Spinal cord (tissue), 9 donors: ENCODE measurements at regions not wholly inside any gene's neighbourhood (a gene's known extent, or its start where the extent isn't known, plus 50 kb on each side); places are given as distances from the start of the nearest gene placed in this dataset.
"Not testable (repeated sequence)": the region's sequence is repeated elsewhere in the genome, so short reads cannot be mapped to it uniquely, and the experiment has no call there.

Experiments used
- DNase-seq, 6 donors: peaks; one replicate each; pipeline versions ENCODE4 v3.0.0 to v3.0.0-alpha.2; 2013 to 2015; ENCODE audit warnings: low spot score in 6 of 6, low read depth in 4 of 6
- H3K27ac ChIP-seq: one replicate; pipeline ENCODE4 v1.5.1; 2013; ENCODE audit warnings: low read depth, low read length, control low read depth
- H3K27me3 ChIP-seq: one replicate; pipeline ENCODE4 v1.6.1; 2013; ENCODE audit warnings: low read length; ENCODE audit not compliant: control insufficient read depth, insufficient read depth
- H3K36me3 ChIP-seq: one replicate; pipeline ENCODE4 v1.6.1; 2013; ENCODE audit warnings: low read length; ENCODE audit not compliant: control insufficient read depth, insufficient read depth
- H3K4me1 ChIP-seq: one replicate; pipeline ENCODE4 v1.6.1; 2013; ENCODE audit warnings: low read length; ENCODE audit not compliant: control insufficient read depth, insufficient read depth
- H3K4me3 ChIP-seq: one replicate; pipeline ENCODE4 v1.5.1; 2013; ENCODE audit warnings: low read depth, low read length, control low read depth
- H3K9me3 ChIP-seq: one replicate; pipeline ENCODE4 v1.6.1; 2013; ENCODE audit warnings: low read length; ENCODE audit not compliant: control insufficient read depth, insufficient read depth
- WGBS: methylation state at CpG from one replicate; pipeline ENCODE4 v1.1.5; 2013; ENCODE audit warnings: missing lambda C conversion rate; ENCODE audit not compliant: insufficient coverage; 5-methylcytosine and 5-hydroxymethylcytosine counted together
- donor health status: healthy.

DNA sequence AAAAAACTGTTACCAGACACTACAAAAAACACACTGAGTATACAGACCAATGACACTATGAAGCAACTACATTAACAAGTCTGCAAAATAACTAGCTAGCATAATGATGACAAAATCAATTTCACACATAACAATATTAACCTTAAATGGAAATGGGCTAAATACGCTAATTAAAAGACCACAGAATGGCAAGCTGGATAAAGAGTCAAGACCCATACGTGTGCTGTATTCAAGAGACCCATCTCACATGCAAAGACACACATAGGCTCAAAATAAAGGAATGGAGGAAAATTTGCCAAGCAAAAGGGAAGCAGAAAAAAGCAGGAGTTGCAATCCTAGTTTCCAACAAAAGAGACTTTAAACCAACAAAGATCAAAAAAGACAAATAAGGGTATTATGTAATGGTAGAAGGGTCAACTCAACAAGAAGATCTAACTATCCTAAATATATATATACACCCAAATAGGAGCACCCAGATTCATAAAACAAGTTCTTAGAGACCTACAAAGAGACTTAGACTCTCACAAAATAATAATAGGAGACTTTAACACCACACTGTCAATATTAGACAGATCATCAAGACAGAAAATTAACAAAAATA lies 158.6 kb downstream of the ALDH8A1 start:
- WGBS, result no CpG with 5 or more reads among the region's 2 CpGs

GRCh38 chr6:134787261-134787877 lies 162.5 kb downstream of the ALDH8A1 start:
- Histone ChIP-seq H3K4me3 (no peak overlapping the region), H3K27me3 (no peaks in the 10 kb centered on the region), H3K36me3 (no peaks in the 10 kb centered on the region), H3K27ac (no peak overlapping the region), H3K9me3 (peaks cover 13% of the 10 kb centered on the region), H3K4me1 (no peaks in the 10 kb centered on the region)
- 94% methylated on average over 3 of the region's 6 CpGs for WGBS
- DNase-seq, result no peak

More for the DNA sequence above, 158.6 kb downstream of the ALDH8A1 start:
- H3K4me1 ChIP-seq, H3K36me3 ChIP-seq, H3K4me3 ChIP-seq, H3K27me3 ChIP-seq, DNase-seq, H3K27ac ChIP-seq: not testable (repeated sequence)
- H3K9me3 ChIP-seq, result peaks cover 13% of the 10 kb centered on the region

DNA sequence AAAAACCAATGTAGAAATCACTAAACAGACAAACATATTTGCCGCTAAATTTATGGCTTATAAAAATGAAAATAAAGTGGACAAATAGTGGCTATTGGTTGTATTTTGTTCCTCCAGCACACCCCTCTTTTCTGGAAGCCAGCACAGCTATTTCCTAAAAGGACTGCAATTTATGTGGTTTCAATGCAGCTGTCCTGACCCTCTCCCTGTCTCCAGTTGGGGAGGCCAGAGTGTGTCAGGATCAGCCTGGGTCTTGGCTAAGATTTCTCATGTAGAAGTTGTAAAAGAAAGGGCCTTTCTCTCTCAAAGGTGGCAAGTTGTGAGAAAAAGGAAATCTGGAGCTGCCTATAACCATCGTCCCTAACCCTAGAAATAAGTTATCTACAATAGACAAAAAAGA lies 165.6 kb downstream of the ALDH8A1 start:
- WGBS, result no CpG with 5 or more reads among the region's 2 CpGs
- no peaks in the 10 kb centered on the region for H3K4me1 ChIP-seq
- DNase-seq, result no peak
- no peaks in the 10 kb centered on the region for H3K9me3 ChIP-seq
- no peak overlapping the region for H3K27ac ChIP-seq
- H3K4me3 ChIP-seq, result no peak overlapping the region
- H3K27me3 ChIP-seq, result no peaks in the 10 kb centered on the region
- no peaks in the 10 kb centered on the region for H3K36me3 ChIP-seq

GRCh38 chr6:134778431-134778830 lies 171.5 kb downstream of the ALDH8A1 start:
- no CpG with 5 or more reads among the region's 2 CpGs for WGBS
- Histone ChIP-seq H3K36me3 (no peaks in the 10 kb centered on the region), H3K27ac (no peak overlapping the region)

GRCh38 chr6:134774201-134774638 lies 175.7 kb downstream of the ALDH8A1 start:
- DNase-seq, result no peak
- no peaks in the 10 kb centered on the region for H3K9me3 ChIP-seq
- no peak overlapping the region for H3K27ac ChIP-seq
- no CpG with 5 or more reads among the region's 1 CpG for WGBS
- no peaks in the 10 kb centered on the region for H3K36me3 ChIP-seq
- H3K27me3 ChIP-seq, result no peaks in the 10 kb centered on the region
- no peak overlapping the region for H3K4me3 ChIP-seq
- H3K4me1 ChIP-seq, result no peaks in the 10 kb centered on the region

More at GRCh38 chr6:134778431-134778830, 171.5 kb downstream of the ALDH8A1 start:
- Histone ChIP-seq H3K27me3 (no peaks in the 10 kb centered on the region), H3K4me3 (no peak overlapping the region), H3K9me3 (no peaks in the 10 kb centered on the region), H3K4me1 (no peaks in the 10 kb centered on the region)
- DNase-seq, result no peak

GRCh38 chr6:134772671-134773360 lies 177.1 kb downstream of the ALDH8A1 start:
- no peak overlapping the region for H3K27ac ChIP-seq
- H3K36me3 ChIP-seq, result no peaks in the 10 kb centered on the region
- H3K4me1 ChIP-seq, result no peaks in the 10 kb centered on the region
- WGBS, result 94% methylated on average over 6 of the region's 6 CpGs
- H3K4me3 ChIP-seq, result no peak overlapping the region
- H3K27me3 ChIP-seq, result no peaks in the 10 kb centered on the region
- no peaks in the 10 kb centered on the region for H3K9me3 ChIP-seq
- no peak for DNase-seq

DNA sequence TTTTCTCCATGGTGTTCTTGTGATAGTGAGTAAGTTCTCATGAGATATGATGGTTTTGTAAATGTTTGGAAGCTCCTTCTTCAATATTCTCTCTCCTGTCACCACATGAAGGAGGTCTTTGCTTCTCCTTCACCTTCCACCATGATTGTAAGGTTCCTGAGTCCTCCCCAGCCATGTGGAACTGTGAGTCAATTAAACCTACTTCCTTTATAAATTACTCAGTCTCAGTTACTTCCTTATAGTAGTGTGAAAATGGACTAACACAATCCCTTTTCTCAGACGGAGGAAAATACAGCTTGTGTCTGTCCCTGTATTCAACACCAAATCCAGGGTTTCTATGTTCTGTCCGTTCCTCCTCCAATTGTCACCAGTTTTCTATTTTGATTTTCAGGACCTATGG lies 181.0 kb downstream of the ALDH8A1 start:
- no CpG with 5 or more reads among the region's 2 CpGs for WGBS
- no peaks in the 10 kb centered on the region for H3K36me3 ChIP-seq
- H3K9me3 ChIP-seq, result no peaks in the 10 kb centered on the region
- no peak overlapping the region for H3K27ac ChIP-seq
- no peak for DNase-seq
- H3K4me1 ChIP-seq, result no peaks in the 10 kb centered on the region
- H3K4me3 ChIP-seq, result no peak overlapping the region
- H3K27me3 ChIP-seq, result no peaks in the 10 kb centered on the region

- no peaks in the 10 kb centered on the region for H3K9me3 ChIP-seq
- H3K27ac ChIP-seq, result no peak overlapping the region
- no peak overlapping the region for H3K4me3 ChIP-seq
- 71% methylated on average over 1 of the region's 3 CpGs for WGBS
- no peak for DNase-seq
- H3K27me3 ChIP-seq, result no peaks in the 10 kb centered on the region
- no peaks in the 10 kb centered on the region for H3K4me1 ChIP-seq
- H3K36me3 ChIP-seq, result no peaks in the 10 kb centered on the region
Observed at GRCh38 chr6:134766497-134766896, 183.4 kb downstream of the ALDH8A1 start.

DNA sequence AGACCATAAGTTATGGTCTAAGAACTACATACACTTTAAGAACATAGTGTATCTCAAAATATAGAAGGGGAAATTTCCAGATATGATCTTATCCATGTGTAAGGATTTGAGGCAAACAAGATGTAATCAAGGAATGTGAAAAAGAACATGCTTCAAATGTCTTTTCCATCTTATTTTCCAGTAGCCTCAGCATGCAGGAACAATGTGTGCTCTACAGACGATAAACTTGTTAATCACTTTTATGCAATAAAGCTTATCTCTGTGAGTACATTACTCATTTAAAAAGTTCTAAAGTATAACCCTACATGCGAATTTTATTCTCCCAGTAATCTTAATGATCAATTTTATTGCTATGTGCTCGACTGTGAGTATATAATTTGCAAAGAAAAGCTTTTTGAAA lies 185.2 kb downstream of the ALDH8A1 start:
- WGBS, result no CpG with 5 or more reads among the region's 3 CpGs
- no peak overlapping the region for H3K4me3 ChIP-seq
- no peaks in the 10 kb centered on the region for H3K9me3 ChIP-seq
- DNase-seq, result no peak
- no peaks in the 10 kb centered on the region for H3K36me3 ChIP-seq
- H3K27ac ChIP-seq, result no peak overlapping the region
- H3K27me3 ChIP-seq, result no peaks in the 10 kb centered on the region
- H3K4me1 ChIP-seq, result no peaks in the 10 kb centered on the region

DNA sequence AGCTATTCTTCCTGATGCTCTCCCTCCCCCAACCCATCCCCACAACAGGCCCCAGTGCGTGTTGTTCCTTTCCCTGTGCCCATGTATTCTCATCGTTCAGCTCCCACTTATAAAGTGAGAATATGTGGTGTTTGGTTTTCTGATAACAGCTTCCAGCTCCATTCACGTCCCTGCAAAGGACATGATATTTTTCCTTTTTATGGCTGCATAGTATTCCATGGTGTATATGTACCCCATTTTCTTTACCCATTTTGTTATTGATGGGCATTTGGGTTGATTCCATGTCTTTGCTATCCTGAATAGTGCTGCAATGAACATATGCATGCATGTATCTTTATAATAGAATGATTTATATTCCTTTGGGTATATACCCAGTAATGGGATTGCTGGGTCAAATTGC lies 186.3 kb downstream of the ALDH8A1 start:
- H3K9me3 ChIP-seq, H3K27ac ChIP-seq, H3K4me3 ChIP-seq, H3K27me3 ChIP-seq, H3K36me3 ChIP-seq, DNase-seq, H3K4me1 ChIP-seq: not testable (repeated sequence)
- no CpG with 5 or more reads among the region's 3 CpGs for WGBS
